Fibroblast of lung (primary cell): ENCODE measurements at regions not wholly inside any gene's neighbourhood (a gene's known extent, or its start where the extent isn't known, plus 50 kb on each side); places are given as distances from the start of the nearest gene placed in this dataset.
A peak's percentile ranks its signal among the peaks of the same experiment; 100 is the strongest.

Source experiments
- DNase-seq, 2 donors: peaks; one replicate each; pipeline versions ENCODE4 v3.0.0 to v3.0.0-alpha.2; 2010; ENCODE audit warnings: low read depth in 2 of 2
- H2AFZ ChIP-seq: 2 replicates; pipeline ENCODE4 v1.5.1; 2012; ENCODE audit warnings: low read length, control low read depth, inconsistent platforms
- H3K27ac ChIP-seq: 2 replicates; pipeline ENCODE4 v1.5.1; 2011; ENCODE audit warnings: low read length, control low read depth; ENCODE audit not compliant: insufficient read depth
- H3K27me3 ChIP-seq: 2 replicates; pipeline ENCODE4 v1.5.1; 2011; ENCODE audit warnings: mild to moderate bottlenecking, low read length; ENCODE audit not compliant: control insufficient read depth, insufficient read depth
- H3K36me3 ChIP-seq: 2 replicates; pipeline ENCODE4 v1.5.1; 2011; ENCODE audit warnings: low read length; ENCODE audit not compliant: control insufficient read depth, insufficient read depth
- H3K4me1 ChIP-seq: 2 replicates; pipeline ENCODE4 v1.5.1; 2011; ENCODE audit warnings: low read length; ENCODE audit not compliant: control insufficient read depth, insufficient read depth; ENCODE audit errors: extremely low read depth
- H3K4me2 ChIP-seq: 2 replicates; pipeline ENCODE4 v1.5.1; 2011; ENCODE audit warnings: low read length, control low read depth; ENCODE audit not compliant: insufficient read depth; ENCODE audit errors: extremely low read depth
- H3K4me3 ChIP-seq, 4 experiments: fragments of 200-600 bp in 1 of 4; sonication (generic) in 1 of 4; replicated peaks in 1 of 4; 2 replicates each; pipeline ENCODE4 v1.5.1; 2011 to 2016; ENCODE audit warnings: low read length in 4 of 4, low read depth in 3 of 4, mild to moderate bottlenecking in 3 of 4, control low read depth in 2 of 4, inconsistent platforms in 1 of 4, mixed read lengths in 1 of 4; ENCODE audit not compliant: insufficient read depth in 1 of 4; ENCODE audit errors: control extremely low read depth in 1 of 4
- H3K79me2 ChIP-seq: 2 replicates; pipeline ENCODE4 v1.5.1; 2012; ENCODE audit warnings: mild to moderate bottlenecking, low read length, inconsistent platforms; ENCODE audit not compliant: control insufficient read depth, insufficient read depth
- H3K9ac ChIP-seq: 2 replicates; pipeline ENCODE4 v1.5.1; 2011; ENCODE audit warnings: mild to moderate bottlenecking, low read length, control low read depth; ENCODE audit not compliant: insufficient read depth
- H3K9me3 ChIP-seq: 2 replicates; pipeline ENCODE4 v1.5.1; 2012; ENCODE audit warnings: low read depth, low read length; ENCODE audit not compliant: control insufficient read depth, insufficient read depth
- H4K20me1 ChIP-seq: 2 replicates; pipeline ENCODE4 v1.5.1; 2011; ENCODE audit warnings: low read length; ENCODE audit not compliant: control insufficient read depth, insufficient read depth; ENCODE audit errors: extremely low read depth
- EZH2 ChIP-seq: IDR thresholded peaks from 2 replicates; pipeline ENCODE4 v1.5.1; 2012; ENCODE audit warnings: low read length, control low read depth, mild to moderate bottlenecking; ENCODE audit errors: missing control alignments
- TF ChIP-seq, protein P1 (sequence below), 2 donors: IDR thresholded peaks in 1 of 2; conservative IDR thresholded peaks in 1 of 2; 1 replicate in 1 of 2; 2 replicates in 1 of 2; pipeline ENCODE4 v1.5.1; 2011 to 2012; ENCODE audit warnings: low read length in 2 of 2, control low read depth in 1 of 2, inconsistent platforms in 1 of 2, low read depth in 1 of 2, mild to moderate bottlenecking in 1 of 2

DNA sequence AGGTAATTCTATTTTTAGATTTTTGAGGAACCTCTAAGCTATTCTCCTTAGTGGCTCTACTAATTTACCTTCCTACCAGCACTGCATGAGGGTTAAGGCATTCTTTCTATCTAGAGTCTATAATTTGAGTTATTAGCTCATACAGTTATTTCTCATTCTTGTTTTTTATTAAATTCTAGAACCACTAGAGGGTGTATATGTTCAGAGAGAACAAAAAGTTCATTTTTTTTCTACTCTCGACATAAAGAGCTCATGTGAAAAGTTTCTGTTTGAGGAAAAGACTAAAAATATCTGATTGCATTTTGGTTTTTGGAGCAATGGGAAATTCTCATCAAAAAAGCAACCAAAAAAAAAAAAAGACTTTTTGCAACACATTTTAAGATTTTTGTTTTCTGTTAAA is 57.0 kb upstream of the LRAT start:
- H3K27me3 ChIP-seq: no peaks in the 10 kb centered on the region
- H3K4me3 ChIP-seq: no peak overlapping the region
- peak; percentile 1 to 25 for DNase-seq

GRCh38 chr4:154687840-154688239 is 56.0 kb upstream of the LRAT start:
- no peak for DNase-seq
- Histone ChIP-seq H2AFZ (no peak overlapping the region), H3K79me2 (no peaks in the 10 kb centered on the region), H3K36me3 (no peaks in the 10 kb centered on the region), H3K27ac (no peak overlapping the region), H3K9ac (no peak overlapping the region), H3K9me3 (no peaks in the 10 kb centered on the region), H3K4me3 (no peak overlapping the region), H3K27me3 (no peaks in the 10 kb centered on the region), H3K4me1 (no peaks in the 10 kb centered on the region), H3K4me2 (no peak overlapping the region), H4K20me1 (no peaks in the 10 kb centered on the region)
- no peak for TF ChIP-seq EZH2
- TF ChIP-seq, protein P1, sequence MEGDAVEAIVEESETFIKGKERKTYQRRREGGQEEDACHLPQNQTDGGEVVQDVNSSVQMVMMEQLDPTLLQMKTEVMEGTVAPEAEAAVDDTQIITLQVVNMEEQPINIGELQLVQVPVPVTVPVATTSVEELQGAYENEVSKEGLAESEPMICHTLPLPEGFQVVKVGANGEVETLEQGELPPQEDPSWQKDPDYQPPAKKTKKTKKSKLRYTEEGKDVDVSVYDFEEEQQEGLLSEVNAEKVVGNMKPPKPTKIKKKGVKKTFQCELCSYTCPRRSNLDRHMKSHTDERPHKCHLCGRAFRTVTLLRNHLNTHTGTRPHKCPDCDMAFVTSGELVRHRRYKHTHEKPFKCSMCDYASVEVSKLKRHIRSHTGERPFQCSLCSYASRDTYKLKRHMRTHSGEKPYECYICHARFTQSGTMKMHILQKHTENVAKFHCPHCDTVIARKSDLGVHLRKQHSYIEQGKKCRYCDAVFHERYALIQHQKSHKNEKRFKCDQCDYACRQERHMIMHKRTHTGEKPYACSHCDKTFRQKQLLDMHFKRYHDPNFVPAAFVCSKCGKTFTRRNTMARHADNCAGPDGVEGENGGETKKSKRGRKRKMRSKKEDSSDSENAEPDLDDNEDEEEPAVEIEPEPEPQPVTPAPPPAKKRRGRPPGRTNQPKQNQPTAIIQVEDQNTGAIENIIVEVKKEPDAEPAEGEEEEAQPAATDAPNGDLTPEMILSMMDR (conservative IDR thresholded peaks at IDR 0.05 in 1 of 2, IDR thresholded peaks at IDR 0.05 in 1 of 2; ENCODE audit: low read depth in 1 of 2, low read length in 2 of 2): no peak

More for the DNA sequence above, 57.0 kb upstream of the LRAT start:
- TF ChIP-seq, protein P1 (conservative IDR thresholded peaks at IDR 0.05 in 1 of 2, IDR thresholded peaks at IDR 0.05 in 1 of 2; ENCODE audit: low read depth in 1 of 2, low read length in 2 of 2): no peak
- no peak for TF ChIP-seq EZH2
- Histone ChIP-seq H3K4me1 (no peaks in the 10 kb centered on the region), H3K4me2 (no peak overlapping the region), H3K79me2 (no peaks in the 10 kb centered on the region), H3K9ac (no peak overlapping the region), H3K27ac (no peak overlapping the region), H2AFZ (no peak overlapping the region), H4K20me1 (no peaks in the 10 kb centered on the region), H3K9me3 (no peaks in the 10 kb centered on the region), H3K36me3 (no peaks in the 10 kb centered on the region)

DNA sequence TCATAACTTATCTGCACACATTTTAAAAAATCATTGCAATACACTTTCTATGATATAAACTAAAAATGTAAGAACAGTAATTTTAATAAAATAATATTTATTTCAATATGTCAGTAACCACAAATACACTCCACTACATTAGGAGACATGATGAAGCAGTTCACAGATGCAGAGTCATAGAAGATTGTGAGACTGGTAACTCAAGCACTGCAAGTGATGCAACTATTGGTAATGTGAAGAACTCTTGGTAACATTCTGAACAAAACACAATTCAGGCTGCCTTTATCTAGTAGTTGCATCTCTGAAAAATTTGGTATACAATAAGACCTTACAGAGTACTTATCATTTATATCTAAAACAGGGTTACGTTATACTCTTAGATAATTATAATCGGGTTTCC is 52.6 kb upstream of the LRAT start:
- Histone ChIP-seq H2AFZ (no peak overlapping the region), H4K20me1 (no peaks in the 10 kb centered on the region), H3K9me3 (no peaks in the 10 kb centered on the region), H3K36me3 (no peaks in the 10 kb centered on the region), H3K4me1 (no peaks in the 10 kb centered on the region), H3K27me3 (no peaks in the 10 kb centered on the region), H3K4me3 (no peak overlapping the region), H3K9ac (no peak overlapping the region), H3K79me2 (no peaks in the 10 kb centered on the region), H3K27ac (no peak overlapping the region), H3K4me2 (no peak overlapping the region)
- TF ChIP-seq, protein P1 (conservative IDR thresholded peaks at IDR 0.05 in 1 of 2, IDR thresholded peaks at IDR 0.05 in 1 of 2; ENCODE audit: low read depth in 1 of 2, low read length in 2 of 2): no peak
- DNase-seq: peak in 1 of 2 donors; percentile 45
